ENCODE measurements at regions not wholly inside any gene's neighbourhood (a gene's known extent, or its start where the extent isn't known, plus 50 kb on each side); places are given as distances from the start of the nearest gene placed in this dataset.

- Mint-ChIP-seq H3K9me3 (peaks cover 6% of the 10 kb centered on the region), H3K36me3 (no peaks in the 10 kb centered on the region), H3K4me1 (no peaks in the 10 kb centered on the region), H3K27ac (no peak overlapping the region), H3K27me3 (ENCODE audit: low read depth) (no peaks in the 10 kb centered on the region), H3K4me3 (no peak overlapping the region)
- TF ChIP-seq CTCF (IDR thresholded peaks at IDR 0.05; ENCODE audit: unreplicated experiment), result no peak
- DNase-seq (ENCODE audit: low spot score in 2 of 2, unreplicated experiment in 2 of 2), result no peak
These were observed 1284.9 kb upstream of the NCAM2 start for GRCh38 chr21:19713313-19713712.

GRCh38 chr21:19724081-19724480 is 1274.1 kb upstream of the NCAM2 start:
- no peaks in the 10 kb centered on the region for H3K4me1 Mint-ChIP-seq
- H3K27me3 Mint-ChIP-seq (ENCODE audit: low read depth), result peaks cover 2% of the 10 kb centered on the region
- TF ChIP-seq CTCF (IDR thresholded peaks at IDR 0.05; ENCODE audit: unreplicated experiment), result no peak
- H3K4me3 Mint-ChIP-seq, result no peak overlapping the region
- no peak for DNase-seq (ENCODE audit: low spot score in 2 of 2, unreplicated experiment in 2 of 2)
- no peaks in the 10 kb centered on the region for H3K36me3 Mint-ChIP-seq
- H3K27ac Mint-ChIP-seq, result no peak overlapping the region
- peaks cover 11% of the 10 kb centered on the region for H3K9me3 Mint-ChIP-seq

- peaks cover 12% of the 10 kb centered on the region for H3K9me3 Mint-ChIP-seq
- H3K27ac Mint-ChIP-seq, result no peak overlapping the region
- H3K27me3 Mint-ChIP-seq (ENCODE audit: low read depth), result peaks cover 2% of the 10 kb centered on the region
- no peak for DNase-seq (ENCODE audit: low spot score in 2 of 2, unreplicated experiment in 2 of 2)
- TF ChIP-seq CTCF (IDR thresholded peaks at IDR 0.05; ENCODE audit: unreplicated experiment), result no peak
- H3K4me3 Mint-ChIP-seq, result no peak overlapping the region
- no peaks in the 10 kb centered on the region for H3K4me1 Mint-ChIP-seq
- H3K36me3 Mint-ChIP-seq, result no peaks in the 10 kb centered on the region
These were observed 1267.0 kb upstream of the NCAM2 start for GRCh38 chr21:19731251-19731650.

- Mint-ChIP-seq H3K4me3 (no peak overlapping the region), H3K9me3 (no peaks in the 10 kb centered on the region), H3K27ac (no peak overlapping the region), H3K36me3 (no peaks in the 10 kb centered on the region), H3K4me1 (no peaks in the 10 kb centered on the region), H3K27me3 (ENCODE audit: low read depth) (no peaks in the 10 kb centered on the region)
- no peak for TF ChIP-seq CTCF (IDR thresholded peaks at IDR 0.05; ENCODE audit: unreplicated experiment)
- DNase-seq (ENCODE audit: low spot score in 2 of 2, unreplicated experiment in 2 of 2), result no peak
These were observed 1238.4 kb upstream of the NCAM2 start for GRCh38 chr21:19759836-19760235.

- no peaks in the 10 kb centered on the region for H3K27me3 Mint-ChIP-seq (ENCODE audit: low read depth)
- peaks cover 1% of the 10 kb centered on the region for H3K4me1 Mint-ChIP-seq
- no peak for TF ChIP-seq CTCF (IDR thresholded peaks at IDR 0.05; ENCODE audit: unreplicated experiment)
- H3K4me3 Mint-ChIP-seq, result no peak overlapping the region
- H3K36me3 Mint-ChIP-seq, result no peaks in the 10 kb centered on the region
- H3K27ac Mint-ChIP-seq, result no peak overlapping the region
- peaks cover 3% of the 10 kb centered on the region for H3K9me3 Mint-ChIP-seq
- no peak for DNase-seq (ENCODE audit: low spot score in 2 of 2, unreplicated experiment in 2 of 2)
These were observed 1230.7 kb upstream of the NCAM2 start for GRCh38 chr21:19767546-19767945.

- Mint-ChIP-seq H3K9me3 (peaks cover under 1% of the 10 kb centered on the region), H3K27me3 (ENCODE audit: low read depth) (no peaks in the 10 kb centered on the region)
These were observed 1226.3 kb upstream of the NCAM2 start for GRCh38 chr21:19771881-19772280.

More at GRCh38 chr21:19771881-19772280, 1226.3 kb upstream of the NCAM2 start:
- H3K36me3 Mint-ChIP-seq, result no peaks in the 10 kb centered on the region
- TF ChIP-seq CTCF (IDR thresholded peaks at IDR 0.05; ENCODE audit: unreplicated experiment), result no peak
- no peak overlapping the region for H3K4me3 Mint-ChIP-seq
- H3K4me1 Mint-ChIP-seq, result peaks cover 1% of the 10 kb centered on the region
- H3K27ac Mint-ChIP-seq, result no peak overlapping the region
- no peak for DNase-seq (ENCODE audit: low spot score in 2 of 2, unreplicated experiment in 2 of 2)

All from mesothelial cell of epicardium (in vitro differentiated cells).